NCI-H1092 (cell line): ENCODE measurements at regions not wholly inside any gene's neighbourhood (a gene's known extent, or its start where the extent isn't known, plus 50 kb on each side); places are given as distances from the start of the nearest gene placed in this dataset.

Source experiments
- DNase-seq: peaks from one replicate; lab custom pipeline; 2025; lab: John Stamatoyannopoulos, UW

- no peak for DNase-seq
Measured at GRCh38 chr2:136572335-136572734, 193.0 kb upstream of the THSD7B start.

GRCh38 chr2:136557203-136557602 is 208.1 kb upstream of the THSD7B start:
- no peak for DNase-seq

GRCh38 chr2:136550181-136550580 is 215.2 kb upstream of the THSD7B start:
- no peak for DNase-seq

GRCh38 chr2:136539355-136539754 is 226.0 kb upstream of the THSD7B start:
- DNase-seq: no peak

- no peak for DNase-seq
Measured at GRCh38 chr2:136538489-136538888, 226.9 kb upstream of the THSD7B start.

- DNase-seq: no peak
Measured at GRCh38 chr2:136534811-136535210, 230.5 kb upstream of the THSD7B start.

GRCh38 chr2:136532171-136532570 is 233.2 kb upstream of the THSD7B start:
- no peak for DNase-seq

GRCh38 chr2:136531731-136532130 is 233.6 kb upstream of the THSD7B start:
- no peak for DNase-seq

- no peak for DNase-seq
Measured at GRCh38 chr2:136530146-136530545, 235.2 kb upstream of the THSD7B start.

GRCh38 chr2:136527560-136527959 is 237.8 kb upstream of the THSD7B start:
- DNase-seq: no peak

- DNase-seq: no peak
Measured at GRCh38 chr2:136522724-136523123, 242.6 kb upstream of the THSD7B start.

- no peak for DNase-seq
Measured at GRCh38 chr2:136517716-136518115, 247.6 kb upstream of the THSD7B start.

GRCh38 chr2:136510244-136510643 is 255.1 kb upstream of the THSD7B start:
- no peak for DNase-seq

GRCh38 chr2:136505462-136505861 is 259.9 kb upstream of the THSD7B start:
- DNase-seq: no peak

- no peak for DNase-seq
Measured at GRCh38 chr2:136502660-136503059, 262.7 kb upstream of the THSD7B start.

GRCh38 chr2:136497709-136498108 is 267.6 kb upstream of the THSD7B start:
- no peak for DNase-seq

- no peak for DNase-seq
Measured at GRCh38 chr2:136496966-136497365, 268.4 kb upstream of the THSD7B start.

- no peak for DNase-seq
Measured at GRCh38 chr2:136495636-136496035, 269.7 kb upstream of the THSD7B start.

GRCh38 chr2:136492901-136493300 is 272.4 kb upstream of the THSD7B start:
- DNase-seq: no peak

GRCh38 chr2:136490100-136490499 is 275.2 kb upstream of the THSD7B start:
- no peak for DNase-seq

- DNase-seq: no peak
Measured at GRCh38 chr2:136487421-136487820, 277.9 kb upstream of the THSD7B start.

- DNase-seq: no peak
Measured at GRCh38 chr2:136486115-136486514, 279.2 kb upstream of the THSD7B start.

- no peak for DNase-seq
Measured at GRCh38 chr2:136482966-136483365, 282.4 kb upstream of the THSD7B start.

- no peak for DNase-seq
Measured at GRCh38 chr2:136482006-136482405, 283.3 kb upstream of the THSD7B start.

GRCh38 chr2:136479696-136480095 is 285.6 kb upstream of the THSD7B start:
- no peak for DNase-seq
